GM18519 (cell line): ENCODE measurements at regions not wholly inside any gene's neighbourhood (a gene's known extent, or its start where the extent isn't known, plus 50 kb on each side); places are given as distances from the start of the nearest gene placed in this dataset.

ENCODE experiments used
- ATAC-seq: cut with Tn5 transposase; IDR thresholded peaks from one replicate; pipeline ENCODE4 v1.9.1; 2021; ENCODE audit warnings: mild to moderate bottlenecking, moderate library complexity; ENCODE audit not compliant: unreplicated experiment, low FRiP score

DNA sequence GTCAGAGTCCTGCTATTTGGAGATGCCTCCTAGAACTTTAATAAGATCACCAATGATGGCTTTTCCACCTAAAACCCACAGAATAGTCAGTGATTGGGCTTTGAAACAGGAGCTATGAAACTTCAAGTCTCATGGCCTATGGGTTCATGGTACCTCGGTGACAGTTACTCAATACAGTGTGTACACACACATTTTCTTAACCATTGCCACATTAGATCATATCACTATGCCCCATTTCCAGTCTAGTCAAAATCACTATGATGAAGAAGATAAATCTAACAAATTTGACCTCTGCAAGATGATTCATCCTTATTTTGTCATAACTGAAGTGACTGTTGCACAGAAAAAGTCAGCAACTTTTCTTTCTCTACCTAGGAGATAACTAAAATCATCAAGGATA is 86.8 kb upstream of the OR13F1 start:
- ATAC-seq, result no peak

- no peak for ATAC-seq
These were observed 75.0 kb upstream of the OR13F1 start for GRCh38 chr9:104429031-104429546.

DNA sequence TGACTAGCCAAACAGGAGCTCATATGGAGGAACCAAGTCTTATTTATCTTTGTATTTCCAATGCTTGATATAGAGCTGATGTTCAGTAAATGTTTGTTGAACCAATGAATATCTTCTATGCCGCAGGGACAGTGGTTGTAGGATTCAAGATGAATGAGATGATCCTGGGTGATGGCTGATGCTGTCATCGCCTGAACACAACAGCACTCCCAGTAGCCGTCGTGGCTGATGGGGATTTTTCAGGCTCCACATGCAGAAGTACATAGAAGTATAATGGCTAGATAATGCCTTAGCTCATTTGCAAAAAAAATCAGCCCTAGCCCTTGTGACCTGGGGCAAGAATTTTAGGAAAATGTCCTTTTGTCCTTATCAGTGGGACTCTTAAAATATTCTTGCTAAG is 69.0 kb upstream of the OR13F1 start:
- no peak for ATAC-seq

- no peak for ATAC-seq
These were observed 56.0 kb upstream of the OR13F1 start for GRCh38 chr9:104448036-104448435.
